Gastrocnemius medialis (tissue), 4 donors: ENCODE measurements at regions not wholly inside any gene's neighbourhood (a gene's known extent, or its start where the extent isn't known, plus 50 kb on each side); places are given as distances from the start of the nearest gene placed in this dataset.

Experiments used
- ATAC-seq, 2 donors: fragments of 150-250 bp; one replicate each; pipeline ENCODE4 v1.9.1; 2016
- DNase-seq, 2 donors: peaks; one replicate each; pipeline ENCODE4 v3.0.0-alpha.2; 2019
- H3K27ac ChIP-seq, 4 donors: fragments of 200-600 bp; sonication (generic); 1 replicate in 1 of 4; 2 replicates in 3 of 4; pipeline ENCODE4 v1.5.1; 2016 to 2018; ENCODE audit warnings: mild to moderate bottlenecking in 2 of 4, moderate library complexity in 1 of 4
- H3K27me3 ChIP-seq, 3 donors: fragments of 200-600 bp; sonication (generic) in 2 of 3; 1 replicate in 1 of 3; 2 replicates in 2 of 3; pipeline versions ENCODE4 v1.5.1 to v1.6.0; 2016 to 2019; ENCODE audit warnings: mild to moderate bottlenecking in 1 of 3, moderate library complexity in 1 of 3
- H3K36me3 ChIP-seq, 2 donors: fragments of 200-600 bp; sonication (generic) in 1 of 2; one replicate each; pipeline ENCODE4 v1.5.1; 2017 to 2018
- H3K4me1 ChIP-seq, 2 donors: fragments of 200-600 bp; sonication (generic) in 1 of 2; one replicate each; pipeline ENCODE4 v1.5.1; 2016 to 2017; ENCODE audit warnings: mild to moderate bottlenecking in 2 of 2
- H3K4me3 ChIP-seq, 4 donors: fragments of 200-600 bp; sonication (generic) in 3 of 4; 1 replicate in 1 of 4; 2 replicates in 3 of 4; pipeline ENCODE4 v1.5.1; 2016 to 2019; ENCODE audit warnings: mild to moderate bottlenecking in 2 of 4
- H3K9me3 ChIP-seq, 3 donors: fragments of 200-600 bp; sonication (generic) in 2 of 3; 1 replicate in 1 of 3; 2 replicates in 2 of 3; pipeline ENCODE4 v1.5.1; 2016 to 2019
- POLR2A ChIP-seq, 2 donors: fragments of 450-650 bp; IDR thresholded peaks; one replicate each; pipeline ENCODE4 v1.6.1; 2017; ENCODE audit warnings: antibody characterized with exemption in 2 of 2, mild to moderate bottlenecking in 2 of 2, moderate library complexity in 2 of 2
- in situ Hi-C, 4 donors: fragments of 200-750 bp; cut with MboI; loops; one replicate each; pipeline versions ENCODE4 v1.15.0 to v1.8.0; 2017; ENCODE audit warnings: low sequenced_read_pairs in 4 of 4
- intact Hi-C: fragments of 100-400 bp; cut with DNase I; formaldehyde crosslinking; loops from one replicate; pipeline ENCODE4 v1.15.1; 2023; ENCODE audit warnings: low total_unique reads
- TF ChIP-seq, protein P1 (sequence below), 5 experiments: fragments of 450-650 bp in 3 of 5; fragments of 200-600 bp in 2 of 5; sonication (generic) in 2 of 5; IDR thresholded peaks in 4 of 5; conservative IDR thresholded peaks in 1 of 5; 1 replicate in 4 of 5; 2 replicates in 1 of 5; pipeline ENCODE4 v1.5.1; 2016 to 2019; ENCODE audit warnings: antibody characterized with exemption in 5 of 5, mild to moderate bottlenecking in 3 of 5, moderate library complexity in 3 of 5

DNA sequence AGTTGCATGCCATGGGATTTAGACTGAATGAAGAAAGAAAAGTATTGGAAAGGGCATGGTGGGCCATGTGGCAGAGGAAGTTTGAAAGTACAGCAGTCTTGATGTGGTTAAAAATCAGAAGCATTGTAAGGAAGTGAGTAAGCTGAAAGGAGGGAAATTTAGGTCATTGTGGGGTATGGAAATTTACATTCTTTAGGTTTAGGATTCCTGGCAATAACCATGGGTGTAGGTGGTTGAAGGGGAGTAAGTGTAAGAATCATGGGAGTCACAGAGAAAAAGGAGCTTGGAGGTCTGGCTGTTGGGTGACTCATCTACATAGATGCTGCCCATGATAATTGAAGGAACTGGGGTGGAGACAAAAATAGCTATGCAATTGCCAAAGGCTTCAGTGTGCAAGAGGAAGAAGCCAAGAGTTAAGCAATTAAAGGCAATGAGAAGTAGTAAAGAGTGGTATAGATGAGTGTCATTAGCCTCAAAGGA is 243.8 kb upstream of the LDB2 start:
- no peak for DNase-seq
- Histone ChIP-seq H3K9me3 (no peaks in the 10 kb centered on the region), H3K27ac (no peak overlapping the region), H3K4me1 (no peaks in the 10 kb centered on the region), H3K4me3 (no peak overlapping the region), H3K27me3 (no peaks in the 10 kb centered on the region), H3K36me3 (no peaks in the 10 kb centered on the region)
- intact Hi-C loops (no loop called here), in situ Hi-C loops (no loop called here)
- TF ChIP-seq, protein P1, sequence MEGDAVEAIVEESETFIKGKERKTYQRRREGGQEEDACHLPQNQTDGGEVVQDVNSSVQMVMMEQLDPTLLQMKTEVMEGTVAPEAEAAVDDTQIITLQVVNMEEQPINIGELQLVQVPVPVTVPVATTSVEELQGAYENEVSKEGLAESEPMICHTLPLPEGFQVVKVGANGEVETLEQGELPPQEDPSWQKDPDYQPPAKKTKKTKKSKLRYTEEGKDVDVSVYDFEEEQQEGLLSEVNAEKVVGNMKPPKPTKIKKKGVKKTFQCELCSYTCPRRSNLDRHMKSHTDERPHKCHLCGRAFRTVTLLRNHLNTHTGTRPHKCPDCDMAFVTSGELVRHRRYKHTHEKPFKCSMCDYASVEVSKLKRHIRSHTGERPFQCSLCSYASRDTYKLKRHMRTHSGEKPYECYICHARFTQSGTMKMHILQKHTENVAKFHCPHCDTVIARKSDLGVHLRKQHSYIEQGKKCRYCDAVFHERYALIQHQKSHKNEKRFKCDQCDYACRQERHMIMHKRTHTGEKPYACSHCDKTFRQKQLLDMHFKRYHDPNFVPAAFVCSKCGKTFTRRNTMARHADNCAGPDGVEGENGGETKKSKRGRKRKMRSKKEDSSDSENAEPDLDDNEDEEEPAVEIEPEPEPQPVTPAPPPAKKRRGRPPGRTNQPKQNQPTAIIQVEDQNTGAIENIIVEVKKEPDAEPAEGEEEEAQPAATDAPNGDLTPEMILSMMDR (IDR thresholded peaks at IDR 0.05 in 4 of 5, conservative IDR thresholded peaks at IDR 0.05 in 1 of 5): no peak
- no peak for TF ChIP-seq POLR2A (IDR thresholded peaks at IDR 0.05)
- ATAC-seq: no peak

DNA sequence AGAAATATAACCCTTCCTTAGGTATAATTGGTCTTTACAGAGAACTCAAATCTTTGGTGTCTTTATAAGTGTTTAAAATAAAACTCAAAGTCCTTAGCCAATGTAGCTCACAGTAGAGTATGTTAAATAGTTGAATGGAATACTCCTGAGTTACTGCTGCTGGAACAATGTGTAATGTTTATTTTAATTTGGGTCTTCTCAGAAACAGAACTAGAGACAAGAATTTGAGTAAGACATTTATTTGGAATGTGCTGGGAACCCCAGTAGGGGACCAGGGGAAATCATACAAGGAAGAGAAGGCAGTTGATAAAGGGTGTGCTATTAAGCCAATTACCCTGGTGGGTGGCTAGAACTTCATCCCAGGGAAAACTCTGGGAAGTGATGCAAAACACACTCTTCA is 240.4 kb upstream of the LDB2 start:
- DNase-seq (no peak), ATAC-seq (no peak)
- intact Hi-C loops (no loop called here), in situ Hi-C loops (no loop called here)
- Histone ChIP-seq H3K4me3 (no peak overlapping the region), H3K27ac (no peak overlapping the region), H3K4me1 (no peaks in the 10 kb centered on the region), H3K36me3 (no peaks in the 10 kb centered on the region), H3K27me3 (no peaks in the 10 kb centered on the region), H3K9me3 (no peaks in the 10 kb centered on the region)
- no peak for TF ChIP-seq POLR2A (IDR thresholded peaks at IDR 0.05)
- TF ChIP-seq, protein P1 (IDR thresholded peaks at IDR 0.05 in 4 of 5, conservative IDR thresholded peaks at IDR 0.05 in 1 of 5): no peak

DNA sequence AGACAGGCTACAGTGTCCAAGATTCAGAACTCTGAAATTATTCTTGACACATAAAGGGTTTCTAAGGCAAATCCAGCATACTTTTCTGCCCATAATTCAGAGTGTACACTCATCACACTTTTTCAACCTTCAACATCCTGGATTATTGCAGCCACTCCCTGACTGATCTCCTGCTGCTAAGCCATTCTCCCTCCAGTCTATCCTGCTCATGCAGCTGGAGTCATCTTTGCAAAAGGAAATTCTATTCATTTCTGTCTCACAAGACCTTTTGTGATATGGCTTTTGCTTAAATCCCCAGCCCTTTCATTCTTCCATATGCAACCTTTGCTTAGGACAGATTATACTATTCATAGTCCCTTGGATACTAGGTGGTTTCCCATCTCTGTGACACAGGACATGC is 236.1 kb upstream of the LDB2 start:
- intact Hi-C loops (no loop called here), in situ Hi-C loops (no loop called here)
- no peak overlapping the region for H3K4me3 ChIP-seq
- H3K27me3 ChIP-seq: no peaks in the 10 kb centered on the region
- H3K36me3 ChIP-seq: no peaks in the 10 kb centered on the region
- ATAC-seq: no peak
- no peak for DNase-seq
- no peaks in the 10 kb centered on the region for H3K4me1 ChIP-seq
- H3K9me3 ChIP-seq: no peaks in the 10 kb centered on the region
- TF ChIP-seq, protein P1 (IDR thresholded peaks at IDR 0.05 in 4 of 5, conservative IDR thresholded peaks at IDR 0.05 in 1 of 5): no peak
- H3K27ac ChIP-seq: no peak overlapping the region

DNA sequence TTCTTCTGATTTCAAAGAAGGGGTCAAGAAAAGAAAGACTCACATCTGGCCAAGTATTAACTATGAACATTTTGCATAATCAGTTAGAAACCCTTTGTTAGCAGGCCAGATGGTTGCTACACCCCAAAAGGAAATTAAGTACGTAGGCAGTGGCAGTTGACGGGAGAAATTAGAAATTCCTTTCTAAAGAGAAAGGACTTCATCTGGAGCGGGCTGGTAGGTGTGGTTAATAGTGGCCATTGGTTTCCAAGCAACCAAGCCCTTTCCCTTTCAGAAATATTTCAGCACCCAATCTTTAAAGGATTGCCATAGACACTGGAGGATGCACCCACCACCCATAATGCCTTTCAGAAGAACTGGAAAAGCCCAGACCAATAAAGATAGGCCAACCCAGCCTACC is 235.7 kb upstream of the LDB2 start:
- no peak for TF ChIP-seq POLR2A (IDR thresholded peaks at IDR 0.05)
- TF ChIP-seq, protein P1 (IDR thresholded peaks at IDR 0.05 in 4 of 5, conservative IDR thresholded peaks at IDR 0.05 in 1 of 5): no peak
- in situ Hi-C loops: no loop called here
- no peak for ATAC-seq

DNA sequence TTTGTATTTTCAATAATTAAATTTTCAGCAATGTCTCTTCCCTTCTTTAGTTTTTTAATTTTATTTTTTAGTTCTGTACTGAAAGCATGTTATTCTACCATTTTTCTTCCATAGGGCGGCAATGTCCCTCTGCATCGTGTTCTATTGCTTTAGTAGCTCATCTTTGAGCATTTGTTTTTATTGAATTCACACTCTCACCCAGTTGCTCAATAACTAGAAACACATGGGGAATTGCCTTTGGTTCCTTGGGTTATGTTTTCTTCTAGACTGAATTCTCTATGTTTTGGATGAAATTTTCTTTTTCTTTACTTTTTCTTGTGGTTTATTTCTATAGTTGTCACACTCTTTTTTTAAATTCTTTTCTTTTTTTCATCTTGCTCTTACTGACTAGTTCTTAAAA is 233.8 kb upstream of the LDB2 start:
- H3K9me3 ChIP-seq: no peaks in the 10 kb centered on the region
- intact Hi-C loops (no loop called here), in situ Hi-C loops (no loop called here)
- TF ChIP-seq, protein P1 (IDR thresholded peaks at IDR 0.05 in 4 of 5, conservative IDR thresholded peaks at IDR 0.05 in 1 of 5): no peak
- no peak for TF ChIP-seq POLR2A (IDR thresholded peaks at IDR 0.05)
- no peak overlapping the region for H3K4me3 ChIP-seq
- no peak overlapping the region for H3K27ac ChIP-seq
- H3K36me3 ChIP-seq: no peaks in the 10 kb centered on the region
- ATAC-seq (no peak), DNase-seq (no peak)
- no peaks in the 10 kb centered on the region for H3K27me3 ChIP-seq
- no peaks in the 10 kb centered on the region for H3K4me1 ChIP-seq

More for the DNA sequence above, 235.7 kb upstream of the LDB2 start:
- H3K4me1 ChIP-seq: no peaks in the 10 kb centered on the region
- no peaks in the 10 kb centered on the region for H3K27me3 ChIP-seq
- no peak for DNase-seq
- H3K4me3 ChIP-seq: no peak overlapping the region
- no peaks in the 10 kb centered on the region for H3K36me3 ChIP-seq
- H3K27ac ChIP-seq: no peak overlapping the region
- H3K9me3 ChIP-seq: no peaks in the 10 kb centered on the region
- intact Hi-C loops: no loop called here
